ENCODE measurements at regions not wholly inside any gene's neighbourhood (a gene's known extent, or its start where the extent isn't known, plus 50 kb on each side); places are given as distances from the start of the nearest gene placed in this dataset.
"Not testable (repeated sequence)": the region's sequence is repeated elsewhere in the genome, so short reads cannot be mapped to it uniquely, and the experiment has no call there.

DNA sequence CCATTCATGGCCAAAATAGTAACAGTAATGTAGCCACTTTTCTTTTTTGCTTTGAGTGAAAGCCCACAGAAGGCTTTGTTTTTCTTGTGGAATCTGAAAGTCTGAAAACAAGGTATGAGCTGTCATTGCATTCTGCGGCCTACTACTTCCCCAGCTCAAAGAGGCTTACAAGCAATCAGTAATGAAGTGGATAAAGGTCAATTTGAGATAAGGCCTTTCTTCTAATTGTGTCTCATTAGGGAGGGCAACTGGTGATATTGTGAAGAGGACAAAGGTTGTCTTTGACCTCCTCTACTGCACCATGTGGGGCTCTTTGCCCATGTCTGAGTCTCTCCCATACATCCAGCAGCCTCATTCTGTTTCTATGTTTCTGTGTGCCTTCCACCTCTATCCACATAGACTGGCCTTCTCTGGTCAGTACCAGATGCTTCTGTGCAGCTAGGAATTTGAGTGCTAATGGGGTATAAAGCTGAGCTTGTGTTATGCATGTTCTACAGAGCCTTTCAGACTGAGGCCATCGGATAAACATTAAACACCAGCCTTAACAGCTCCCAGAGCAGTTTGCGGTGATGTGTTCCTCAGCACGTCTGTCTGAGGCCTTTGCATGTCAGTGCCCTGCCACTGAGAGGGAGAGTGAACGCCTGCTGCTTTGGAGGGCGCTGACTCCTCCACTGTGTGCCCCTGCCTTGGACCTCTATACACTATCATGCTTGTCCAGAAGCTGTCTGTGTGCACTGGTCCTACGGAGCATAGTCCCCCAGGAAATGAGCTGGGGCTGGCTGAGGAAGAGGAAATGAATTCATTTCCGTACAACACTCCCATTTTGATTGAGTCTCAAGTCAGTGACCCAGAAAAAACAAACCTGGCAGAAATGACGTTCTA, 80.2 kb downstream of the SH2D1A start:
- DNase-seq (ENCODE audit: low read depth in 2 of 2), result no peak

DNA sequence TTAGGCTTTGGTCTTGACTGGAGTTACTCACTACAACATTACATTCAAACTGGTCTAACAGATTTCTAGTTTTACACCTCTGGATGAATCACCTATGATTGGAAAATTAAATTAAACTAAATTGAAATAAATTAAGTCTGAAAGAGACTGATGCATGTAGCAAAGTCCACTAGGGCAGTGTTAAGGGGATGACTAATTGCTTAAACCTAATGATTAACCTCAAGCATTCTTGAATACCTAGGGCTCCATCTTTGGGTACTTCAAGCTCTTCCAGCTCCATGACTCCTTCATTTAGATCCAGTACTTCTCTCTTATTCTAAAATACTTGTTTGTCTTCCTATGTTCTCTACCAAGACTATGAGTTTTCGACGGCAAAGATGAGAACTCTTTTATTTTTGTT, 86.8 kb downstream of the SH2D1A start:
- no peak for DNase-seq (ENCODE audit: low read depth in 2 of 2)

DNA sequence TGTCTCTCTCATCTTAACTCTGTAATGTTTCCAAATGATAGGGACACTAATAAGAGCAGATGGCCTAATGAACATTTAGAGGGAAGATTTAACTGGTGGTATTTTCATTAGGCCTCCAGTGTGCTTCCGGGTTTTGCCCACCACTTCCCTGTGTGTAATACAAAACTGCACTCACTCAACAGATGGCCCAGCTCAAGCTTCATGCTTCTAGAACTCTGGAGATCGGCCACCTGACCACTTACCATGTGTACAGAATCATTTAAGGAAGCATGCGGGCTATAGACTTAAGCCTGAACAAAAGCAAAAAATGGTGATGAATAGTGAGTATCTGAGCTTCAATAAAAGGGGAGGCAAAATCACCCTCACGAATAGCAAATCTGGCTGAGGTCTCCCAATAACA, 89.3 kb downstream of the SH2D1A start:
- no peak for DNase-seq (ENCODE audit: low read depth in 2 of 2)

DNA sequence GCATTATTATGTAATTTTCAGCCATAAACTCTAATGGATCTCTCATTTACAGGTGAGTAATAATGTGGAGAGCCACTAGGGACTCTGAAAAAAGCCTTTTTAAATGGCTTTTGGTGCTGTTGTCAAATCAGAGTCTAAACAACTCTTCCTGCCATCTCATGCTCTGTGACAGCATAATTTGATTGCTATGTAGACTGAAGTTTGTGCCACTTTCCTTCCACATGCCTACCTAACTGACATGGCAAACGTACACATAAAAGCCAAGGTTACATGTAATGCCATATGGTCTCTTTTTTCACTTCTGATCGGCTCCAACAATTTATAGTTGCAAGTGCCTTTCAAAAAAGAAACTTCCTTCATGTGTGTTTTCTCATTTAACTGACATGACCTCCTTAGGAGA, 94.3 kb downstream of the SH2D1A start:
- DNase-seq (ENCODE audit: low read depth in 2 of 2), result no peak

DNA sequence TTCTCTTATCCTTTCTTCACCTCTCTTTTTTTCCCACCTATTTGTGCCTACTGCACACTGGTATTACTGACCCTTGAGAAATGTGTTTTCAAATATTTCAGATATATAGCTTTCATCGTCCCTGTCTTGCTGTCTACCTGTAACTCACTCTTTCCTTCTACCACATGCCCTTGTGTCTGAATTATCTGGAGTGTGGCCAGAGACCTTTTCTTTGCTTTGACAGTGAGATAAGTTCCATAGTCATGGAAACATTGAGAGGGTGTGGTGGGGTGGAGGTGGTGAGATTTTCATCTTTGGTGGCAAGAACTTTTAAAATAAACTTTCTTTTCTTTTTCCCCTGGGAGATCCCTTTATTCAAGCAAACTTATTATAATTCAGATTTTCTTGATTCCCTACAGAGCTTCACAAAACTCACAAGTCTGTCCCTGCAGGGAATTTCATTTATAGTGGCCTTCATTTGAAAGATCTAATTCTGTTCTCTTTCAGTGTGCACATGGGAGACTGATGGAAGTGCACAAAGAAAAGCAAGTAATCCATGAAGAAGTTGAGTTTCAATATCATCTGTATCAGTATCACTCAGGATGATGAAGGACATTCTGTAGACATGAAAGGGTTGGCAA, 95.7 kb downstream of the SH2D1A start:
- DNase-seq (ENCODE audit: low read depth in 2 of 2), result no peak

DNA sequence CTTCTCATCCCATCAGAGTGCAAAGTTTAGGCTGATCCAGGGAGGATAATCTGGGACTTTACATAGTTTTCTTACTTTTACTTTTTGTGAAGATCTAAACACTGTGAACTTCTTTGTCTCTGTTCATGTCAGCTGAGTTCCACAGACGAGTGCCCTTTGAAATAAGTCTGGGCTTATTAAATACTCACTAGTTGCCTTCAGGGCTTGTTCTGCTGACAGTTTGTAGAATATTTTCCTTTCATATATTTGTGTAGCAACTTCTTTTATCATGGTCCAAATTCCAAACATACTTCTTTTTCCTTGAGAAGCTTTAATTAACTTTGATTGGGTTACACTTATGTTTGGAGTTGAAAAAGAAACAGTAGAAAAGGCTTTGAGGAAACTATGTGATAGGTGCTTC, 109.6 kb downstream of the SH2D1A start:
- no peak for DNase-seq (ENCODE audit: low read depth in 2 of 2)

DNA sequence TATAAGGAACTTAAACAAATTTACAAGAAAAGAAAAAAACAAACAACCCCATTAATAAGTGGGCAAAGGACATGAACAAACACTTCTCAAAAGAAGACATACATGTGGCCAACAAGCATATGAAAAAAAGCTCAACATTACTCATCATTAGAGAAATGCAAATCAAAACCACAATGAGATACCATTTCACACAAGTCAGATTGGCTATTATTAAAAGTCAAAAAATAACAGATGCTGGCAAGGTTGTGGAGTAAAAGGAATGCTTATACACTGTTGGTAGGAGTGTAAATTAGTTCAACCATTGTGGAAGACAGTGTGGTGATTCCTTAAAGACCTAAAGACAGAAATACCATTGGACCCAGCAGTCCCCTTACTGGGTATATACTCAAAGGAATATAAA, 113.5 kb downstream of the SH2D1A start:
- DNase-seq (ENCODE audit: low read depth in 2 of 2), result not testable (repeated sequence)

DNA sequence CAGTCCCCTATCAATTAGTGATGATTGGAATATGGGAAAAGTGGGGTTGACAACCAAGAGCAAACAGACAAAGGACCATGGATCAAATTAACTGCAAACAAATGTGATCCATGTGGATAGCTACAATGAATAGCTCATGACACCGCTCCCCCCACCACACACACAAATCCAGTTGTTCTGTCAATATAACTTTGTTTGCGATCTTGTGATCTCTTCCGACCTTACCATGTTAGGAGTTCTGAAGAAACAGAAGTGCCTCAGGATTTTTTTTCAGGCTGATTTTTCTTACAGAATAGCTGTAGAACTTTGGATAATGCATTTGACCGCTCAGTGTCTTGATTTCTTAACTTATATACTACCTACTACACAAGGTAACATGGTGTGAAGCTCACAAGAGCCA, 116.6 kb downstream of the SH2D1A start:
- DNase-seq (ENCODE audit: low read depth in 2 of 2), result no peak

DNA sequence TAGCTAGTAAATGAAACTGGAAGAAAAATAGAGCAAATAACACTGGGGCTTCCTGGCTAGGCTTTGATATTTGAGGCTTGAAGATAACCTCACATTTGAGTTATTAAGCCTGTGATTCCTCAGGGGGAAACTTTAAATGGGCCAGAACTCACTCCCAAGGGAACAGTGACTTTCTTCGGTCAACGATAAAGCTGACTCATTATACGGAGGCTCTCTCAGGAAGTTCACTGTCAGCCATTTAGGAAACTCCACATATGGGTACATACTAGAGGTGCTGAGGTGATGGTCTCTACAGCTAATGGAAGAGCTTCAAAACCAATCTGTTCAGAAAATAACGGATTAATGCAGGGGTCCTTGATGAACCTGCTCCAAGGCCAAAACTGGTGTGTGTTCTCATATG, 120.8 kb downstream of the SH2D1A start:
- no peak for DNase-seq (ENCODE audit: low read depth in 2 of 2)

DNA sequence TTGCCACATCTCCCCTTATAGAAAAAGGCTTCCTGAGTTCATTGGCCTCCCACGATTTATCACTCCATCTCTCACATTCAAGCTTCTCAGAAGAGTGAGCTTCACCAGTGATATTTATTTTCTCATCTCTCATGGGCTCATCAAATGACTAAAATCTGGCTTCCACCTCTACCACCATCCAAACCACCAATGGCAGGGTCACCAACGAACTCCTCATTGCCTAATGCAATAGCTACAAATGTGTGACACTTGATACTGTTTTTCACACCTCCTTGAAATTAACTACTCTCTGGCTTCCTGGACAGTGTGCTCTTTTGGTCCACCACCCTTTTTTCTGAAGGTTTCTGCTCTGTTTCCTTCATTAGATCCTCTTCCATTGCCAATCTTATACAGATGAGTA, 129.0 kb downstream of the SH2D1A start:
- DNase-seq (ENCODE audit: low read depth in 2 of 2), result no peak

DNA sequence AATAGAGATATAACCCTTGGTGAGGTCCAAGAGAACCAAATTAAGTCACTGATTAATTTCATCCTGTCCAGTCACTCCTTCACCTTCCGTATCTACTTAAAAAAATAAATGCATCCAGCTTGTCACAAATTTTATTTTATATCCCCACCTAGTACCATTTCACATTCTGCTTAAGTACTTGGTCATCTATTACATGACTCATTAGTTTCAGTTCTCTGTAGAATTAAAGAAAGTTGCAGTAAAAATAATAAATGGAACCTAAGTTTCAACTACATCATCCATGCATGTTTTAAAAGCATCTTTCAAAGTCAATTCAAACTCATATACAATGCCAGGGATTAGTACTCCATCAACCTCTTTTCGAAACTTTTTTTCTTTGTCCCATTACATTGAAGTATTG, 130.2 kb downstream of the SH2D1A start:
- DNase-seq (ENCODE audit: low read depth in 2 of 2), result no peak

DNA sequence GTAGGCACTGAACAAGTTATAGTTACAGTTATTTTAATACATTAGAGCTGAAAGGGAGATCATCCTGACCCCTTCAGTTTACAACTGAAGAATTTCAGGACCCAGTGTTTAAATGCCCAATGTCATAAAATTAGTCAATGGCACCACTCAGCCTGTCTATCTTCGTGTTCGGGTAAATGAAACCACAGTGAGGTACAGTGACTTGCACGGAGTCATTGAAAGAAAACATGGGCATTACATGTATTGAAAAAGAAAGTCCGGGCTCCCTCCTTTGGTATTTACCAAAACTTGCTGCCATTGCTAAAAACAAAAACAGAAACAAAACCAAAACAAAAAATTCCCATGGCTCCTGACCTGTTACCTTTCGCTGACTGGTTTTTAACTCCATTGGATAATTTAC, 131.7 kb downstream of the SH2D1A start:
- DNase-seq (ENCODE audit: low read depth in 2 of 2), result no peak

DNA sequence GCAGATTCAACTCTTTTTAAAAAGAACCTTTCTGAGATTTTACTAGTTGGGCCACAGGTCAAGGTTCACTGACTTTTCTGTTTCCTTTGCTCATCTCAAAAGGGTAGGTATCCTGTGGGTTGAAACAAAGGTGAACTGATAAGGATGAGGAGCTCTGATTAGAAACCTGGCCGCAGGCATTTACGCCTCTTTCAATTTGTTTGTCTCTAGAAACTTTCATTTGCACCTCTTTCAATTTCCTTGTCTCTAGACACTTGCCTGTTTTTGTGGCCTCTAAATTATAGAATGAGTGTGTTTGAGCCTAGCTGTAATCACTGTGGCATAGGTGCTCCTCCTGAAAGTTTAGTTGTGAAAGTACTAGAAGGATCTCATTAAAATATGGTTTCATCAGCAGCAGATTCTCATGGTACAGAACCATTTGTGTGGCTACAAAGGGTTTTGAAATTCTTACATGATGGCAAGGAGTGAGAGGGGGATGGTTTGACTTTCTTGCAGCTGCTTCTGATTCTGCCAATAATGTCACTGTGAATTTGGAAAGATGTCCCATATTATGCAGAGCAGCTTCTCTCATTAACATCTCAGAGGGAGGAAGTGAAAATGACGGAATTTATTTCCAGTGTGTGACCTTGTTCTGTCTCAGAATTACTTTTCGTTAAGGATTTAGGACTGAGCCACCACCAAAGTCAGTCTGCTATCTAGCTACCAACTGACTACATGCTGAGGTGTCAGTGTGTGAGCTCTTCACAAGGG, 142.2 kb downstream of the SH2D1A start:
- no peak for DNase-seq (ENCODE audit: low read depth in 2 of 2)

DNA sequence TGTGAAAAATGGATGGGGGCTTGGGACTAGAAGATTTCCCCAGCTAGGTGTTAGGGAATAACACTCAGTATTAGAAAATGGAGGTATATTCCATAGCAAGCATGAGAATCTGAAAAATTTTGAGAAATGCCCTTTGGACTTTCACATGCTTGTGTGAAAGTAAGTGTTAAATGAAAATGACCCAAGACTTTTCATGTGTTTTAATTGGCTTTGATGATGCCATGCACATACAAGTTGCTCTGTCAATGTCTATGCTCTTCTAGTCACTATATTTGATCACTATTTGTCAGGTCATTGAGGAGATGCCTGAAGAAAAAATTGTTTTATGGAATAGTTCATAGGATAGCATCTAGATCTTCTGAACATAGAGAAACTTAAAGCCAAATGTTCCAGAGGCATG, 147.6 kb downstream of the SH2D1A start:
- no peak for DNase-seq (ENCODE audit: low read depth in 2 of 2)

DNA sequence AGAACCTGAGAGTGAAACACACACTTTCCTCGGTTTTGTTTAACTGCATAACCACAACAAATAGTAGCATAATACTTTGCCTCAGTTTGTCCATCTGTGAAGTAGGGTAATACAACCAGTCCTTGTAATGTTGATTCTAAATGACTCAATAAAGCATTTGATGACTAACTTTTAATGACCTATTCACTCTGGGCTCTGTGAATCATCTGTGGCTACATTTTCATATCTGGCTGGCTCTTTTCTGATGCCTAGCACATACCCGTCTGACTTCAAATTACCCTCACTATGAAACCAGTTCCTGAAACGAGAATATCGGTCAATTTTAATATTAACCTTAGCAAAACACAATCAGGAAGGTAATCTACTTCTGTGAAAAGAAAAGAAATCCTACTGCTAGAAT, 151.0 kb downstream of the SH2D1A start:
- DNase-seq (ENCODE audit: low read depth in 2 of 2), result no peak

DNA sequence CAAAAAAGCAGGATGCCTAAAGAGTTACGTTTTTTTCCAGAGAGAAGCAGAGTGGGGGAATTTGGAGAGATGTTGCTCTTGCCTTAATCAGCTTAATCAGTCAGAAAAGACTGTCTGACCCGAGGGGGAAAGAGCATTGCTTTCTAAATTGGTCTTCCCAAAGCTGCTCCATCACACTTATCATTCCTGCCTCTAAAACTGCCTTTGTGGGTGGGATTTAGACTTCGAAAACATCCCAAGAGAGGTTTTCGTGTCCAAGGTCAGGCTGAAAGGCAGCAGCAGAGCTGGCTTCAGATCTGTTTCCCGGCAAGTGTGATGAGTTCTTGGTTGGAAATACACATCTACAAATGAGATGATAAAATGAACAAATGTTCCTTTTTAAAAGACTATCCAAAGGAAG, 155.2 kb downstream of the SH2D1A start:
- DNase-seq (ENCODE audit: low read depth in 2 of 2), result no peak

DNA sequence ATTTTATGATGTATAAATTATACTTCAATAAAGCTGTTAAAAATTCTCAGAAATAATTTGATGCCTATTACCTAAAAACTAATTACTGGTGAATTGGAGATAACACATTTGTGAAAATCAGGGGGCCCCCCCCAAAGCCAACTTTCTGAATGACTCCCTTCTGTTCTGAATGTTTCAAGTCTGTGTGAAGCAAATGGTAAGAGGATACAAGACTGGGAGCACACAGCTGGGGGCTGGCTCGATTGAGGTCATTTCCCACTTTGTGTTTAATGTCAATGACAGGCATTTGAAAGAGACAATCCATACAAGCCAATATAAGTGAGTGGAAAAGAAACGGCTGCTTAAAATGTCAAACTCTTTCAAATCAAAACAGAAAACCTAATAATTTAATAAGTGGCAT, 155.8 kb downstream of the SH2D1A start:
- no peak for DNase-seq (ENCODE audit: low read depth in 2 of 2)

DNA sequence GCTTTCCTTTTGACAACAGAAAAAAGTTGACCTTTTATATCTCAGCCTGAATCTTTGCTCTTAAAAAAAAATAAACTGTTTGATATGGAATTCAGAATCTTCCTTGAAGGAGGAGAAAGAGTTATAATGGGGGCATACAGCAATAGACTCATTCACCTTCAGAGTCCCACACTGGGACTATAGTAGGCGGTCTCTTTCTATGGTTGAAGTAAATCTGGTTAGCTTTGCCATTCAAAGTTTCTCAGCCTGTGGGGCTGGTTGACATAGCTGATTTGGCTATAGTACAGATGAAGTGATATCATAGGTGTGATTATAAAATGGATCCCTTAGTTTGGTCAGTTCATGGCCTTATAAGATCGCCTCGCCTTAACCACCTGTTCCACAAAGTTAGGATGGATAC, 156.2 kb downstream of the SH2D1A start:
- DNase-seq (ENCODE audit: low read depth in 2 of 2), result no peak

DNA sequence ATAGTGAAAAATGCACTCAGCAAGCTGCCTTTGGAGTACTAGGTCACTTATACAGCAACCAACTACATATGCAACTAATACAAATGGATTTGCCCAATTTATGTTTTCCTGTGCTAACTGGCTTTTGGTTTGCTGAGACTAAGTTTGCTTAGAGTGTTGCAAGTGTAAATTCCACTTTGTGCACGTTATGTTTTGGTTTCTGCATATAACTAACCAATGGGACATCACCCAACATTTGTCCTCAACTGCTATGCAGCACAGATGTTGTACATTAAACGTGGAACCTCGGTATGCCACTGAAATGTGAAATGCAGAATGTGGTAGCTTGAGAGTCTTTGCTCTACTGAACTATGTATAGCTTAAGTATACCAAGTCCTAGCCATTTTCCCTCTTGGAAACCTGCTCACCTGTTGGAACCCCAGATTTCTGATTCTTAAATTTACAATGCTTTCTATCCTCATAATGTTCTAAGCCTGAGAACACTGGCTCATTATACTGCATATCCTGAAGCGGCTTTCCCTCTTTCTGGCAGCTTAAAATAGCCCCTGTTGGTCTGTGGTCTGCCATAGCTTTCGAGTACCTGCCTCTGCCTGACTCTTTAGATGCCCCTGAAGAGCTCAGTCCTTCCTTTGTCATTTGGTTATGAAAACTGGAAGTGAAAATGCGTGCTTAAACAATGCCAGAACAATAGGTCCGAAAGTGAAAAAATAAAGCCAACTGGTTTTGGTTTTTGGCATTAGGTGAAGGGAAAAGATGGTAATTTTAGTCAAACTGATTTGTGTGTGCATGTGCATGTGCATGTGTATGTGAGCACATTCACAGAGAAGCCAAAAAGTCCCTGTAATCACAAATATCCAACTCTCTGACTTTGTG, 158.0 kb downstream of the SH2D1A start:
- no peak for DNase-seq (ENCODE audit: low read depth in 2 of 2)

DNA sequence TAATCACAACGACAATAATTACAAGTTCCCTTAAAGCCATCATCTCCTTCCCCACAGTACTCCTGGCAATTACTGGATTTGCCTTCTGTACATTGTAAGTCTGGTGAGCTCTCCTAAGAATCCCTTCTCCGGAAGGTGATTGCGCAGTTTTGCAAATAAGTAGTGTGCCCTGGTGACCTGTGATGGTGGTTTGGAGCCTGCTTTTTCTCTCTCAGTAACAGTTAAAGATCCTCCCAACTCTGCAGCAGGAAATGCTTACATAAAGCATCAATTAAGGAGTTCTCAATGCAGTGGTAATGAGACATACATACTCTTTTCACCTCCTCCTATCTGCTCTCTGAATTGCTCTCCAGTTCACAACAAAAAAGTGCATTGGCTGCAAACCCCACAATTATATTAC, 159.7 kb downstream of the SH2D1A start:
- no peak for DNase-seq (ENCODE audit: low read depth in 2 of 2)

DNA sequence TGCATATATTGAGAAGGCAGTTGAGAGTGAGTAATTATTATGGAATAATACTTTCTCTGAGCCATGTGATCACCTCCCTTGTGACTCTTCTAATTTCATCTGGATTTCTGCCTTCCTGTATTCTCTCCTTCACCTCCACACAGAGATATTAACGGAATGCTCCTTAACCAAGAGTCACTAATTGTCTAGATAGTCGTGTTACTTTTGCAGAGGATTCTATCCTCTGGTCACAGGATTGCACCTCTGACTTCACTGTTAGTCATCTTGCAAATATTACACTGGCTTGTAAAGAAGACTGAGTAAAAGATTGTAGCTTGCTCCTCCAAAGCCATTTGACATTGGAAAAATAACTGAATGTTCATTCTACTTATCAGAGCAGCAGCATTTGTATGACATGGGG, 160.9 kb downstream of the SH2D1A start:
- DNase-seq (ENCODE audit: low read depth in 2 of 2), result no peak

DNA sequence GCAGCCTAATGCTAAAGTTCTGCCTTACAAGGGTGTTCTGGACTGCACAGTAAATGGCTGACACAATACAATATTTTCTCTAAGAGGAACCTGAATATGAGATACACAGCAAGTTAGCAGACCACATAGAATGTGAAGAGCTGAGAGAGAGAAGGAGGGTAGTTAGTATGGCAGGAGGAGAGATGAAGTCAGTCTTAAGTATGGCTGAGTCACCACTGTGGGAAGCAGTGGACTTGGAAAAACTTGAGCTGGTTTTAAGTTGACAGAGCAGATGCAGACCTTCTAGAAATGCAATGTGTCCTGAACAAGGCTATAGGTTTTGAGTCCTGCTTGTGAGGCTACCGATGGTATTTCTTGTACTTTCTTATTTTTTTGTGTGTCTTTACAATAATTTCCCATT, 172.5 kb downstream of the SH2D1A start:
- DNase-seq (ENCODE audit: low read depth in 2 of 2), result no peak
